Spleen (tissue), 11 donors: ENCODE measurements at regions not wholly inside any gene's neighbourhood (a gene's known extent, or its start where the extent isn't known, plus 50 kb on each side); places are given as distances from the start of the nearest gene placed in this dataset.
"Not testable (repeated sequence)": the region's sequence is repeated elsewhere in the genome, so short reads cannot be mapped to it uniquely, and the experiment has no call there.

Experiments used
- DNase-seq: peaks from one replicate; pipeline ENCODE4 v3.0.0-alpha.2; 2020
- H3K27ac ChIP-seq, 8 donors: fragments of 200-600 bp; sonication (generic) in 7 of 8; 1 replicate in 4 of 8; 2 replicates in 4 of 8; pipeline versions ENCODE4 v1.5.0 to v1.8.0; 2016 to 2021; ENCODE audit warnings: inconsistent platforms in 4 of 8, mild to moderate bottlenecking in 4 of 8, moderate library complexity in 1 of 8
- H3K27me3 ChIP-seq, 7 donors: fragments of 200-600 bp; sonication (generic) in 6 of 7; replicated peaks in 1 of 7; 1 replicate in 4 of 7; 2 replicates in 3 of 7; pipeline versions ENCODE4 v1.5.0 to v1.8.0; 2016 to 2021; ENCODE audit warnings: inconsistent platforms in 3 of 7, mild to moderate bottlenecking in 1 of 7
- H3K36me3 ChIP-seq, 6 donors: fragments of 200-600 bp; sonication (generic) in 5 of 6; 1 replicate in 4 of 6; 2 replicates in 2 of 6; pipeline versions ENCODE4 v1.5.0 to v1.8.0; 2016 to 2021; ENCODE audit warnings: inconsistent platforms in 2 of 6
- H3K4me1 ChIP-seq, 6 donors: fragments of 200-600 bp; sonication (generic) in 5 of 6; 1 replicate in 3 of 6; 2 replicates in 3 of 6; pipeline versions ENCODE4 v1.5.0 to v1.8.0; 2016 to 2021; ENCODE audit warnings: inconsistent platforms in 3 of 6
- H3K4me3 ChIP-seq, 8 donors: fragments of 200-600 bp; sonication (generic) in 7 of 8; 1 replicate in 4 of 8; 2 replicates in 4 of 8; pipeline versions ENCODE4 v1.5.0 to v1.8.0; 2016 to 2021; ENCODE audit warnings: inconsistent platforms in 4 of 8, mild to moderate bottlenecking in 4 of 8, moderate library complexity in 2 of 8
- H3K9me3 ChIP-seq, 8 donors: fragments of 200-600 bp; sonication (generic) in 7 of 8; 1 replicate in 4 of 8; 2 replicates in 4 of 8; pipeline versions ENCODE4 v1.5.0 to v1.8.0; 2016 to 2021; ENCODE audit warnings: inconsistent platforms in 4 of 8
- CTCF ChIP-seq, 11 experiments: fragments of 200-600 bp in 7 of 11; fragments of 450-650 bp in 4 of 11; sonication (generic) in 4 of 11; IDR thresholded peaks in 8 of 11; conservative IDR thresholded peaks in 3 of 11; 1 replicate in 7 of 11; 2 replicates in 4 of 11; pipeline versions ENCODE4 v1.4.0 to v1.8.0; 2016 to 2021; ENCODE audit warnings: antibody characterized with exemption in 11 of 11, inconsistent platforms in 4 of 11, mild to moderate bottlenecking in 1 of 11
- POLR2A ChIP-seq, 3 donors: fragments of 450-650 bp; IDR thresholded peaks; one replicate each; pipeline ENCODE4 v1.5.1; 2017; ENCODE audit warnings: antibody characterized with exemption in 3 of 3, mild to moderate bottlenecking in 1 of 3
- POLR2AphosphoS5 ChIP-seq, 3 donors: sonication (generic); formaldehyde crosslinking; IDR thresholded peaks; one replicate each; pipeline ENCODE4 v1.5.1; 2017; ENCODE audit warnings: antibody characterized with exemption in 3 of 3
- WGBS, 5 donors: extraction: QIAGEN DNeasy Blood & Tissue Kit in 3 of 5; methylation state at CpG; one replicate each; pipeline versions ENCODE4 v1.1.5 to v1.1.7; 2013 to 2018; 5-methylcytosine and 5-hydroxymethylcytosine counted together
- intact Hi-C: fragments of 100-400 bp; cut with DNase I; formaldehyde crosslinking; loops from one replicate; pipeline ENCODE4 v1.15.0; 2023; ENCODE audit warnings: low total_unique reads
- donor health status: healthy with polysubstance abuse.
- donor health status: DM: no; HTN: no; CAD: no; lungs with moderate emphysema.
- donor health status: DM: no; HTN: no; CAD: no.
- donor health status: Bipolar disorder and iron deficiency.
- donor health status: healthy.
- donor health status: DM: no; HTN: no; CAD: no.
- donor health status: DM: yes; HTN: yes; CAD: no.

GRCh38 chr1:219553934-219554502 lies 58.9 kb downstream of the ZC3H11B start:
- intact Hi-C loops, result no loop called here
- Histone ChIP-seq H3K9me3 (no peaks in the 10 kb centered on the region), H3K4me1 (no peaks in the 10 kb centered on the region), H3K27ac (no peak overlapping the region), H3K36me3 (no peaks in the 10 kb centered on the region), H3K4me3 (no peak overlapping the region), H3K27me3 (no peaks in the 10 kb centered on the region)
- TF ChIP-seq CTCF (IDR thresholded peaks at IDR 0.05 in 8 of 11, conservative IDR thresholded peaks at IDR 0.05 in 3 of 11), result no peak
- no peak for TF ChIP-seq POLR2AphosphoS5 (IDR thresholded peaks at IDR 0.05)
- TF ChIP-seq POLR2A (IDR thresholded peaks at IDR 0.05), result no peak
- DNase-seq, result no peak
- 62 to 85% (median 64%) methylated on average over 3 of the region's 3 CpGs for WGBS, 5 donors

GRCh38 chr1:219550201-219550600 lies 62.7 kb downstream of the ZC3H11B start:
- WGBS, 5 donors, result 66 to 86% (median 76%) methylated on average over 2 of the region's 2 CpGs

GRCh38 chr1:219549215-219549614 lies 63.7 kb downstream of the ZC3H11B start:
- no peaks in the 10 kb centered on the region for H3K27me3 ChIP-seq
- intact Hi-C loops, result no loop called here

More at GRCh38 chr1:219550201-219550600, 62.7 kb downstream of the ZC3H11B start:
- intact Hi-C loops, result no loop called here
- Histone ChIP-seq H3K36me3 (no peaks in the 10 kb centered on the region), H3K4me3 (no peak overlapping the region), H3K27me3 (no peaks in the 10 kb centered on the region), H3K27ac (no peak overlapping the region), H3K4me1 (no peaks in the 10 kb centered on the region), H3K9me3 (no peaks in the 10 kb centered on the region)
- no peak for TF ChIP-seq CTCF (IDR thresholded peaks at IDR 0.05 in 8 of 11, conservative IDR thresholded peaks at IDR 0.05 in 3 of 11)
- TF ChIP-seq POLR2A (IDR thresholded peaks at IDR 0.05), result no peak
- no peak for TF ChIP-seq POLR2AphosphoS5 (IDR thresholded peaks at IDR 0.05)
- no peak for DNase-seq

GRCh38 chr1:219548386-219548785 lies 64.5 kb downstream of the ZC3H11B start:
- no peak for DNase-seq

More at GRCh38 chr1:219549215-219549614, 63.7 kb downstream of the ZC3H11B start:
- no peaks in the 10 kb centered on the region for H3K9me3 ChIP-seq
- H3K4me1 ChIP-seq, result no peaks in the 10 kb centered on the region
- no peaks in the 10 kb centered on the region for H3K36me3 ChIP-seq
- no peak for TF ChIP-seq POLR2A (IDR thresholded peaks at IDR 0.05)
- no peak for TF ChIP-seq CTCF (IDR thresholded peaks at IDR 0.05 in 8 of 11, conservative IDR thresholded peaks at IDR 0.05 in 3 of 11)
- TF ChIP-seq POLR2AphosphoS5 (IDR thresholded peaks at IDR 0.05), result no peak
- no peak overlapping the region for H3K27ac ChIP-seq
- H3K4me3 ChIP-seq, result no peak overlapping the region
- no peak for DNase-seq

GRCh38 chr1:219545756-219546155 lies 67.1 kb downstream of the ZC3H11B start:
- intact Hi-C loops, H3K27me3 ChIP-seq, H3K27ac ChIP-seq, DNase-seq, H3K4me1 ChIP-seq, H3K36me3 ChIP-seq, H3K9me3 ChIP-seq, H3K4me3 ChIP-seq: not testable (repeated sequence)
- WGBS, 5 donors, result 94 to 100% (median 96%) methylated on average over 4 to 31 of the region's 31 CpGs

More at GRCh38 chr1:219548386-219548785, 64.5 kb downstream of the ZC3H11B start:
- Histone ChIP-seq H3K4me3 (no peak overlapping the region), H3K27ac (no peak overlapping the region), H3K4me1 (no peaks in the 10 kb centered on the region), H3K36me3 (no peaks in the 10 kb centered on the region), H3K9me3 (no peaks in the 10 kb centered on the region), H3K27me3 (no peaks in the 10 kb centered on the region)
- WGBS, 5 donors, result 90 to 100% (median 94%) methylated on average over 1 of the region's 1 CpG
- intact Hi-C loops, result no loop called here
- TF ChIP-seq POLR2AphosphoS5 (IDR thresholded peaks at IDR 0.05) (no peak), CTCF (IDR thresholded peaks at IDR 0.05 in 8 of 11, conservative IDR thresholded peaks at IDR 0.05 in 3 of 11) (no peak), POLR2A (IDR thresholded peaks at IDR 0.05) (no peak)
